H1 (cell line): ENCODE measurements at regions not wholly inside any gene's neighbourhood (a gene's known extent, or its start where the extent isn't known, plus 50 kb on each side); places are given as distances from the start of the nearest gene placed in this dataset.

Experiments
- CBX5 ChIP-seq: fragments of 300-800, 300-1000 bp; sonication (generic); IDR thresholded peaks from 2 replicates; pipeline ENCODE4 v1.7.1; 2016; ENCODE audit warnings: antibody characterized with exemption, low read length, low read depth
- CEBPB ChIP-seq: IDR thresholded peaks from 2 replicates; pipeline ENCODE4 v1.6.1; 2012; ENCODE audit warnings: low read depth, low read length
- CHD7 ChIP-seq: fragments of 300-600 bp; sonication (generic); IDR thresholded peaks from 2 replicates; pipeline ENCODE4 v1.7.1; 2012; ENCODE audit warnings: low read length, moderate library complexity, mild to moderate bottlenecking, inconsistent platforms; ENCODE audit not compliant: insufficient replicate concordance
- EGR1 ChIP-seq: IDR thresholded peaks from 2 replicates; pipeline ENCODE4 v1.6.1; 2011; ENCODE audit warnings: low read depth, low read length, borderline replicate concordance
- EP300 ChIP-seq, 2 experiments: IDR thresholded peaks; 1 replicate in 1 of 2; 2 replicates in 1 of 2; pipeline ENCODE4 v1.6.1; 2011 to 2012; ENCODE audit warnings: low read depth in 2 of 2, low read length in 2 of 2, mild to moderate bottlenecking in 2 of 2, borderline replicate concordance in 1 of 2, inconsistent platforms in 1 of 2, moderate library complexity in 1 of 2
- JUND ChIP-seq: IDR thresholded peaks from 2 replicates; pipeline ENCODE4 v1.6.1; 2011; ENCODE audit warnings: mild to moderate bottlenecking, improper control_type of control experiment, low read length
- NRF1 ChIP-seq: IDR thresholded peaks from 2 replicates; pipeline ENCODE4 v1.6.1; 2011; ENCODE audit warnings: mild to moderate bottlenecking, low read depth, low read length, improper control_type of control experiment
- POLR2A ChIP-seq, 2 experiments: IDR thresholded peaks; 1 replicate in 1 of 2; 2 replicates in 1 of 2; pipeline ENCODE4 v1.6.1; 2011; ENCODE audit warnings: low read depth in 2 of 2, low read length in 2 of 2, mild to moderate bottlenecking in 2 of 2; ENCODE audit errors: control extremely low read depth in 1 of 2
- RFX5 ChIP-seq: IDR thresholded peaks from 2 replicates; pipeline ENCODE4 v1.6.1; 2011; ENCODE audit warnings: low read depth, low read length, improper control_type of control experiment, borderline replicate concordance
- RNF2 ChIP-seq: fragments of 200-900, 300-1000 bp; sonication (generic); IDR thresholded peaks from 2 replicates; pipeline ENCODE4 v1.7.1; 2016; ENCODE audit warnings: borderline replicate concordance, low read depth, mild to moderate bottlenecking, antibody characterized with exemption, low read length; ENCODE audit not compliant: poor library complexity, severe bottlenecking; ENCODE audit errors: missing control alignments
- SAP30 ChIP-seq: fragments of 300-600 bp; sonication (generic); IDR thresholded peaks from 2 replicates; pipeline ENCODE4 v1.7.1; 2012; ENCODE audit warnings: low read length, moderate library complexity, mild to moderate bottlenecking, inconsistent platforms; ENCODE audit not compliant: insufficient read depth, insufficient replicate concordance
- TCF12 ChIP-seq: IDR thresholded peaks from 2 replicates; pipeline ENCODE4 v1.6.1; 2011; ENCODE audit warnings: low read depth, mild to moderate bottlenecking, low read length

- TF ChIP-seq CHD7 (no peak), CBX5 (no peak), RFX5 (no peak), CEBPB (no peak), POLR2A (IDR thresholded peaks at IDR 0.05; ENCODE audit: control extremely low read depth in 1 of 2, low read depth in 2 of 2, low read length in 2 of 2) (no peak), SAP30 (no peak), EGR1 (no peak), EP300 (IDR thresholded peaks at IDR 0.05; ENCODE audit: borderline replicate concordance in 1 of 2, low read depth in 2 of 2, low read length in 2 of 2) (no peak), TCF12 (no peak), NRF1 (no peak), JUND (no peak), RNF2 (no peak)
Measured at GRCh38 chr11:93082900-93083299, 113.4 kb downstream of the MTNR1B start (continued).
